ENCODE measurements at regions not wholly inside any gene's neighbourhood (a gene's known extent, or its start where the extent isn't known, plus 50 kb on each side); places are given as distances from the start of the nearest gene placed in this dataset.

GRCh38 chr1:244920911-244921761 lies 56.8 kb upstream of the HNRNPU start:
- DNase-seq = peak; percentile 62

- no peak for DNase-seq
Measured at GRCh38 chr1:244919320-244920282, 55.3 kb upstream of the HNRNPU start.

DNA sequence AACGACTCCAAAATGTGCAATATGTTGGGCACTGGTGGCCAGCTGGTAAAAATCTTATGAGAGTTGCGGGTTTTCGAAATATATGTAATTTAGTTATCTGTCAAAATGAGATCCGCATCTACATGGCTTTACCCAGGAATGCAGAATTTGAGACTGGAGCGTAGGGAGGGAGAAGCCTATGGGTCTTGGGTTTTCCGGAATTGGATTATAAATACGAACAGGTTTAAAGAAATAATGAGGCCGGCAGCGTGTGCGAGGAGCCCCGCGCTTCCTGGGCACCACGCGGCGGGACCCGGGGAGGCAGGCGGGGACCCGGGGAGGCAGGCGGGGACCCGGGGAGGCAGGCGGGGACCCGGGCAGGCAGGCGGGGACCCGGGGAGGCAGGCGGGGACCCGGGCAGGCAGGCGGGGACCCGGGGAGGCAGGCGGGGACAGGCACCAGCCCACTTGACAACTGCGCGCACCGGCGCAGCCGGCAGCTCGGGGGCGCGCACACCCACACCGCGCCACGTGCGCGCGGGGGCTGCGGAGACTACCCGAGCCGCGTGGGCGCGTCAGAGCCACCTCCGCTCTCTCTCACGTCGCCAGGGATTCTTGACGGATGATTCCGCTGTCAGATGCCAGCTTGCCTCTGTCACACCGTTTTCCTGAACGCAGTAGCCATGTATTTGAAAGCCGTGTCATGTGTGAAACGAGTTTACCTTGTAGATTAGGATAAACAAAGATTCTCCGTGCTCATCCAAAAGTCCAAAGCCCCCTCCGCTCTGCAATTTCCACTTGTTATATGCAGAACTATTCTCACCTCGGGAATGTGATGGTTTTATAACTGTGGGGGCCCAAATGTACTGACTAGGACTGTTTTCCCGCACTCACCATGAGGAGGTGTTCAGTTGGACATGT lies 54.3 kb upstream of the HNRNPU start:
- DNase-seq = peak; percentile 44

DNA sequence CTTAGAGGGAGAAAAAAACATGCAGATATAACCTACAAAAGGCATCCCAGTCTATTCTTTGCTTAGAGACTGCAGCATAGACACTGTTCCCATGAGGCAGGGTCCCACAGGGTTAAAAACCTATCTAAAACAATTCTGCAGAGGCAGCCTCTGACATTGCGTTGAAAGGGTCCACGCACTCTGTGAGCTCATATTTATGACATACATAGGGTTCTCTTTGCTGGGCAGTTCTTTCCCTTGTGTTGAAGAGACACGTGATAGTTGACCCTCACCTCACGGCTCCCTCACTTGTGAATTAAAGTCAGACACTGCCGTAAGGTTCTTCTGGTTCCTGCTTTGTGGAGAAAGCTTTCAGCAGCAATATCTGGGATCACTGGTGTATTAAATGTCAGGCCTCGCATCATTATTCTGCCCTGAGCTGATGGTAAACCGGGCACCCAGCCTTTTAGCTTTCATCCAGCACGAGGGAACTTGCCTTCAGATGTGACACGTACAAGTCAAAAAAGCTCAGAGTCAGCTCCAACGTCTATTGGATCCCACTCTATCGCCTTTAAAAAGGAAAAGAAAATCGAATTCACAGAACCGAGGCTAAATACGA lies 52.8 kb upstream of the HNRNPU start:
- DNase-seq = no peak

DNA sequence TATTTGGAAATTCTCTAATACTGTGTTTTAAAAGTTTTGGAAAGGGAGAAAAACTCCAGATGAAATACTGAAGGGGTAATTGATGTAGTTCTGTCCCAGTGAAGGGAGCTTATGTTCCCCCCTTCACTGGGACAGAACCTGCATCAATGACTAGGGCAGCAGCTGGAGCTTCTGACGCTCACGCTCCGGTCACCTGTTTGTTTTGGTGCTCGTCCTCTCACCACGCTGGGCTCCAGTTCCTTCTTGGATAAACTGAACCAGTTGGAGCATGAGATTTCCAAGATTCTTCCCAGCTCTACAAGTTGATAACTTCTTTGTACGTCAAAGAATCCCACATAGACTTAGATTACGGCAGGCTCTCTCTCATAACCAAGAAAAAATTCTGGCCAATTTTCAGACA lies 51.4 kb upstream of the HNRNPU start:
- no peak for DNase-seq

GRCh38 chr1:244914761-244915160 lies 50.4 kb upstream of the HNRNPU start:
- no peak for DNase-seq
